Coronary artery (tissue), 2 donors: ENCODE measurements at regions not wholly inside any gene's neighbourhood (a gene's known extent, or its start where the extent isn't known, plus 50 kb on each side); places are given as distances from the start of the nearest gene placed in this dataset.

Experiments used
- DNase-seq: peaks from one replicate; pipeline ENCODE4 v3.0.0-alpha.2; 2017; ENCODE audit warnings: low spot score
- H3K27ac ChIP-seq, 2 donors: fragments of 200-600 bp; sonication (generic); one replicate each; pipeline ENCODE4 v1.5.1; 2016 to 2019
- H3K4me3 ChIP-seq: fragments of 200-600 bp; sonication (generic); 2 replicates; pipeline ENCODE4 v1.5.1; 2016; ENCODE audit warnings: mild to moderate bottlenecking, moderate library complexity
- CTCF ChIP-seq: fragments of 200-600 bp; sonication (generic); IDR thresholded peaks from one replicate; pipeline ENCODE4 v1.5.1; 2019; ENCODE audit warnings: antibody characterized with exemption

DNA sequence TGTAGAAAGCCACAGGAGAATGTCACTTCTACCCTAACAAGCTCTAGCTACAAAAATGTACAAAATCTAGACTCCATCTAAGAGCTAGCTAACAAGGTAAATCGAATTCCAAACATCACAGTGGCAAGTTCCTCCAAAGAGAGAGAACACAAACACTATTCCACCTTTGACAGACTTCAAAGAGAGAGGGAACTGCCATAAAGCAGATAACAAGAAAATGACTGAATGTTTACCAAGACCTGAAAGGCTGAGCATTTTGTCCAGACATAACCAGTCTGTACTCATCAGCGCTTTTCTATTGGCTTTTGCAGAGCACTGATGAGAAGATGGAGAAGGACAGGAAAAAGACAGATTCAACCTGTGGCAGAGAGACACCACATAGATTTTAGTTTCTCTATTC is 1419.6 kb upstream of the ALCAM start:
- DNase-seq: no peak
- no peak overlapping the region for H3K27ac ChIP-seq
- H3K4me3 ChIP-seq: no peak overlapping the region
- TF ChIP-seq CTCF: no peak

- H3K27ac ChIP-seq: no peak overlapping the region
- no peak overlapping the region for H3K4me3 ChIP-seq
- TF ChIP-seq CTCF: no peak
- no peak for DNase-seq
Observed at GRCh38 chr3:103949693-103950092, 1417.0 kb upstream of the ALCAM start.

DNA sequence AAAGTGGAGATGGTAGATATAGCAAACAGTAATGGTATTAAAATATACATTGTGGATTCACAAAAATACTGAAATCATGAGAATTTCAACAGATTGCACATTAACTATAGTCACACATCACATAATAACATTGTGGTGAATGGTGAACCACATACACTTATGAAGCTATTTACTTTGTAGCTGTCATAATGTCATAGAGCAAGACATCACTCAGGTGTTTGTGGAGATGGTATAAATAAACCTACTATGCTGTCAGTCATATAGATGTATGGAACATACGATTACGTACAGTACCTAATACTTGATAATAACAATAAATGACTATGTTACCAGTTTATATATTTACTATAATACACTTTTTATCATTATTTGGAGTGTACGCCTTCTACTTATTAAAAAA is 1416.0 kb upstream of the ALCAM start:
- no peak overlapping the region for H3K27ac ChIP-seq
- DNase-seq: no peak
- TF ChIP-seq CTCF: no peak
- H3K4me3 ChIP-seq: no peak overlapping the region

GRCh38 chr3:103953796-103954195 is 1412.9 kb upstream of the ALCAM start:
- no peak for TF ChIP-seq CTCF
- Histone ChIP-seq H3K4me3 (no peak overlapping the region), H3K27ac (no peak overlapping the region)
- DNase-seq: no peak

GRCh38 chr3:103960819-103961218 is 1405.9 kb upstream of the ALCAM start:
- DNase-seq: no peak
- Histone ChIP-seq H3K4me3 (no peak overlapping the region), H3K27ac (no peak overlapping the region)
- no peak for TF ChIP-seq CTCF

GRCh38 chr3:103963599-103963998 is 1403.1 kb upstream of the ALCAM start:
- Histone ChIP-seq H3K4me3 (no peak overlapping the region), H3K27ac (no peak overlapping the region)
- no peak for DNase-seq
- TF ChIP-seq CTCF: no peak

GRCh38 chr3:103965764-103966163 is 1400.9 kb upstream of the ALCAM start:
- H3K4me3 ChIP-seq: no peak overlapping the region
- H3K27ac ChIP-seq: no peak overlapping the region
- no peak for TF ChIP-seq CTCF
- DNase-seq: no peak
